Sciatic nerve (tissue), 2 donors: ENCODE measurements at regions not wholly inside any gene's neighbourhood (a gene's known extent, or its start where the extent isn't known, plus 50 kb on each side); places are given as distances from the start of the nearest gene placed in this dataset.
A peak's percentile ranks its signal among the peaks of the same experiment; 100 is the strongest.

Experiments used
- ATAC-seq: fragments of 200-7000 bp; cut with Tn5 transposase; one replicate; pipeline ENCODE4 v1.9.1; 2020; ENCODE audit warnings: mild to moderate bottlenecking, moderate library complexity
- DNase-seq: peaks from one replicate; pipeline ENCODE4 v3.0.0-alpha.2; 2020; ENCODE audit warnings: low spot score
- intact Hi-C: fragments of 100-400 bp; cut with DNase I; formaldehyde crosslinking; loops from one replicate; pipeline ENCODE4 v1.14.2; 2022
- donor health status: DM: no; HTN: no; CAD: no.
- donor health status: DM: no; HTN: no; CAD: no.

DNA sequence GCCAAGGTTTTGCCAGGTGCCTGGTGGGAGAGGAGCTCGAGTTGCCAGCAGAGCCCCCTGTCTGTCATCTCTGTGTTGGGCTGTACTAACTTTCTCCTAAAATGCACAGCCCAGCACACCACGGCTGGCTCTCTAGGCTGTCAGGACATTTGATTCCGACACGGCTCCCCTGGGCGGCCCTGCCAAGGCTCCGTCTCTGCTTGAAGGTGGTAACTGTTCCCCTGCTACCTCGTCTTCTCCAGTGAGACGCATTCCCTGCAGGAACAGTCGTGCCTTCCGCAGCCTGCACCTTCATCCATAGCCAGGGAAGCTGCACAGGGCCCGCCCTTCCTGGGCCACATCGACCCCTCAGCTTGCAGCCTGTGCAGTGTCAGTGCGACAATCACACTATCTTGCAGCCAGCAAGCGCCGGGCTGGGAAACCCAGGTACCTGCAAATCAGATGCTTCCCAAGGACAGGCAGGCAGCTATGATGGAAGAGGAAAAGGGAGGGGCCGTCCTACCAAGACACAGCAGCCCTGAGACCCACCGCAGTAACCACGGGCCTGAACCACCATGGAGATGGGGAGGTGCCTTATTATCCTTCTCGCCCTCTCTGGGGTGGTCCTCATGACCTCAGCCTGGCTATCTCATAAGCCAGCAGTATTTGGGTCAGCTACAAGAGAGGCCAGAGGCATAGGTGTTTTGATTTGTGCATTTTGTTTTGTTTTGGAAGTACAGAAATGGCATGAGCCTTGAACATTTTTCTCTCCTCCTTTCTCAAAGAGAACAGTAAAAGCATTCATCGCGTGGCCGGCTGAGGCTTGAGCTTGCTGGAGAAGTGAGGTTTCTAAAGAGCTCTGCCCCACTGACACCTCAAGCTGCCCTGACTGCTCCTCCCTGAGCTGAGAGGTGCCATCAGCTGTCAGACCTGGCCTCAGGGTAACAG, 361.7 kb upstream of the TNRC6C start:
- peak; percentile 35 for DNase-seq
- intact Hi-C loops: no loop called here
- peak; percentile 17 for ATAC-seq

DNA sequence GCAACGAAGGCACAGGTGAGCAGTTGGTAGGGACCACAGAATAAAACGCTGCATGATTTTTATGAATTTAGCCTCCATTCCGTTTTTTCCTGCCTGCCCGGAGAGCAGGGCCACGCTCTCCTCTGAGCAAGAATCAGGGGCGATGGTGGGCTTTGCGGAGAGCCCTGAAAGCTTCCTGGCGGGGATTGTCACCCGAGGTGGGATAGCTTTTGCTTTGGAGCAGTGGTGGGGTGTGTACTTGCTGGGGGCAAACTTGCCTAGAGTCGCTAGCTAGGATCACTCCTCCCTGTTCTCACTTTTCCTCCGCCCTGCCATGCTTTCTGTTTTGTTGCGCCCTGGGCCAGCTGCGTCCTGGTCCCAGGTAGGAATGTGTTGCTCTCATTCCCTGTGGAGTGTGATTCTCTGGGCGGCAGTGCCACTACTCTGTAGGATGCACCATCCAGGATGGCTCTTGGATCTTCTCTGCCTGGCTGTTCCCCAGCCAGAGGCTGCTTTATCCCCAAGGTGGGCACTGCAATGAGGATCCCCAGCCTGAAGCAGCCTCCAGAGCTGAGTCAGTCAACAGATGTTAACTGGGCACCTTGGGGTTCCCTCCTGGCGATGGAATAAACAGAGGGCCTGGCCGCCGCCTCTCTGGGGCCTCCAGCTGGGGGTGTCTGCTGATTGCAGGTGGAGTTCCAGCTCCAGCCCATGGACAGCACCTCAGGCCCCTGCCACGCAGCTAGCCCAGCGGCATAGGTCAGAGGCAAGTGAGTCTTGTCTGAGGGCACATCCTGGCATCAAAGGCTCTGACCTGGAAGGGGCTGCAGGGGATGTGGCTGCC, 360.9 kb upstream of the TNRC6C start:
- DNase-seq (peak; percentile 52), ATAC-seq (no peak)
- intact Hi-C loops: no loop called here

DNA sequence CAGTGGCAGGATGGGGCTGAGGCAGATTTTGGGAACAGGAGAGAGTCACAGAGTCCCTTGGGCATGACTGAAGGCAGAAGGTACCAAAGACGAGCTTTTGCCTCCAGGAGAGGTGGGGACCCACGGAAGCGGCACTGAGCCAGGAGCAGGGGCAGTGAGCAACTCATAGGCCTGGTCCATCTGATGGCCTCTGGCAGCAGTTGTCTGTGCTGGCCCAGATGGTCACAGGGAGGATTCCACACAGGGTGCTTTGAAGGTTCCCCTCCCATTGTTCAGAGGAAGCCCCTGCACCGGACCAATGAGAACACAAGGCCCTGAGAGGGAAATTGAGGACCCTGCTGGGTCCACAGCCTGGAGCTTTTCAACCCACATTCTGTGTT, 360.3 kb upstream of the TNRC6C start:
- ATAC-seq (no peak), DNase-seq (peak; percentile 49)
- intact Hi-C loops: no loop called here

DNA sequence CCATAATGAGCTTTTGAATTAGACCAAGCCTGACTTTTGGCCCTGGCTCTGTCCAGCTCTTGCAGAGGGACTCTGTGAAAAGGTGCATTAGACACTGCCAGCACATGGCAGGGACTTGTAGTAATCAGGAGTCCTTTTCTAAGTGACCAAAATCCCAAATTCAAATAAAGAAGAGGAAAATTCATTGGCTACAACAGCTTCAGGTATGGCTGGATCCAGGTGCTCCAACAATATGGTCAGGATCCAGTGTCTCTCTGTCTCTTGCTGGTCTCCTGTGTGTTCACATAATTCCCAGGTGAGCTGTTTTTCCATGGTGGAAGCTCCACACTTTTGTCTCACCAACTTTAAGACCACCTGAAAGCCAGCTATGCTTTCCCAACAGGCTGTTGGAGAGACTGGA, 358.8 kb upstream of the TNRC6C start:
- DNase-seq: no peak

DNA sequence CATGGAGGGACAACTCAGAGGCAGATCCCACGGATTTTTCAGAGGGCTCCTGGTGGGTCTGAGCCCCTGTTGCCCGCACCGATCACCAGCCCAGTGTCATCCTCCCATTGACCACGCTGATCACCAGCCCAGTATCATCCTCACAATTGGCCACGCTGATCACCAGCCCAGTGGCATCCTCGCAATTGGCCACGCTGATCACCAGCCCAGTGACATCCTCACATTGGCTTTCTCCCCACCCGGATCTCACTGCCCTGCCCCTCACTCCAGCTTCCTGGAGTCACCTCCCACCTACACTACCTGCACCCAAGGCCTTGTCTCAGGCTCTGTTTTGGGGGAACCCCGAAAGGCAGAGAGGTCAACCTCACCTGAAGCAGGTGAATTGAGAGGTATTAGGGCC, 358.2 kb upstream of the TNRC6C start:
- DNase-seq: peak; percentile 50
- intact Hi-C loops: no loop called here
- ATAC-seq: no peak

More for the DNA sequence above, 358.8 kb upstream of the TNRC6C start:
- ATAC-seq: no peak
- intact Hi-C loops: no loop called here

DNA sequence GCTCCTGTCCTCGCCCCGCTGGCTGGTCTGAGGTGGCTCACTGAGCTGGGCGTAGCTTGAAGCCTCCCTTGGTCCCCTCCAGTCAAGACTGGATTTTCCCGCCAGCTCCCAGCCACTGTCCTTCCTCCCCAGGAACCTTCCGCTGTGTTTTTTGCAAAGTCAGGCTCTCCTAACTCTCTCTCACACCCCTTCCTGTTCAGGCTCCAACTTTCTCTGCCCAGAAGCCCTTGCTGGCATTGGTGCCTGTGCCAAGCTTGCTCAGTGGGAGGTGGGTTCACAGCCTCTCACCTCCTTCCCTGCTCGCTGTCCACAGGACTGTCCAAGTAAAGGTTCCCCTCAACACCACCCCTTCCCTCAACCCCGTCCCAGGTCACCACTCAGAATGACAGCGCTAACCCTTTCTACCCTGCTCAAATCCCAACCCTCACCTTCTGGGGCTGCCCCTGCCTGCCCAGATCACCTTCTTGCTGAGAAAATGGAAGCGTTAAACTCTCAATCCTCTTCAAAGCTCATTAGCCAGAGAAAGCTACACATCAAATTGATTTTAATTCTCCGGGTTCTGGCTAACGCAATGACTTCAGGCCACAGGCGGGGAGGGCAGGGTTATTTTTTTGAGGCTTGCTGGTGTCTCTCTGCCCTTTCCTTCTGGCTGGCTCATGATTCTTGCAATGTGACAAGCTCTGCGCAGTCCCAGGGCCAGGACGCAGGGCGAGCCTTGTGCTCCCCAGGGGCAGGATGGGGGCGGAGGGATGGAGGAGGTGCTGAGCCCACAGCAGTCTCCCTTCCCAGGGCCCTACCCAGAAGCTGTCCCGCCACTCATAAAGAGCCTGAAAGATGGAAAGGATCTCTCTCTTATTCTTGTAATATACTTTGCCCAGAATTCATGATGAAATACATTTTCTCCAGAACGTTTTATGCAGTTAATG, 357.2 kb upstream of the TNRC6C start:
- ATAC-seq (peak; percentile 69), DNase-seq (peak; percentile 68)
- intact Hi-C loops: no loop called here

DNA sequence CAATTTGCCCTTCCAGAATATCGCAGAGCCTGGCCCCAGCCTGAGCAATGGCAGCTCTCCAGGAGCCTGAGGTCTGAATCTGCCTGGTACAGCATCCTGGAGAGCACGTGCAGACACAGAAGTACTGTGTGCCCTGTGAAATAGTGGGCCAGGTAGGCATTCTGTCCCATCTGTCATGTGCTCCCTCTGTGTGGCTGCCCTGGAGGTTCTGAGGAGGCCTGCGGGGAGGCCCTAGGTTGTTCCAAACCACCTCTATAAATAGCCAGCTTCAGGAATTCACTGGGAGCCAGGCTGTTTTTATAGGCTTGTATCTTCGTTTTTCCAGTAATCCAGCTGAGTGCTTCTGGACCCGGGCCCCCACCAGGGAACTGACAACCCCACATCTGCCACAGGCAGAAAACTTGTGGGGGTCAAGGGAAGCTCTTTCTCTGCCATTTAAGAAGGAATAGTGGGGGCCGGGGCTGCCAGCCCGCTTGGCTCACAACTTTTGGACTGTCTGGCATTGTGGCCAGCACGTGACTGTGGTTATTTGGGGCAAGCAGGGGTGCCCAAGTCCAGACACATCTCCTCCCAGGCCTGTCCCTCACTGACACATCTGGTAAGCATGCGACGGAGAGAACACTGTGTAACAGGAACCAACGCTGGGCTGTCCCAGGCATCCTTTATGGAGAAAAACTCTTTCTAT, 356.3 kb upstream of the TNRC6C start:
- ATAC-seq (peak; percentile 94), DNase-seq (peak; percentile 69)
- intact Hi-C loops: no loop called here

DNA sequence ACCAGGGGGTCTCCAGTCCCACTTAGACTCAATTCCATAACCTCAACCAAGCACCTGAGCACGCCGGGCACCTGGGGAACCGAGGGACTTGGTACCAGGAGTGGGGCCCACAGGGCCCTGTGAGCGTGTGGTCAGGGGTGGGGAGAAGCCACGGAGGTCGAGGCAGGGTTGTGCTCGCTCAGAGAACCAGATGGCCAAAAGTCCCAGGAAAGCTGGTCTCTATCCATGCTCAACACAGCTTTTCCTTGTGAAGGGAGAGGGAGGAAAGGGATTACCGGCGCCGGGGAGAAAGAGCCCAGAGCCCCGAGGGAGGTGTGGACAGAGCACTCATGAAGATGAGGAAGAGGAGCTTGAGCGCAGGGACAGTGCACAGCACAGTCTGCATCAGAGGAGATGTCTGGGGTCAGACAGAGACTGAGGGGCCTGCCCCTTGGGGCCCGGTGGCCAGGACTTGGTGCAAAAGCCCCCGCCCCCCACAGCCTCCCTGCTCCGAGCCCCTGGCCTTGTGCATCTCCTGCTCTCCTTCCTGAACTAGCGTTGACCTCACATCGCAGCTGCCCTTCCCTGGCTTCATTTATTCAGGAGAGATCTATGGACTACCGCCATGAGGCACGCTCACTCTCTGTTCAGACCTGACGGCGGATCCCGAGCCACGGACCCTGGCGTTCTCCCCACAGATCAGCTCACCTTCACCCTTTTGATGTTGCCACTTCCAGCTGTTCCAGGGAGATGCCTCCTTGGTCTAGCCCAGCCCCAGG, 355.4 kb upstream of the TNRC6C start:
- ATAC-seq (peak; percentile 36), DNase-seq (peak; percentile 59)
- intact Hi-C loops: no loop called here

DNA sequence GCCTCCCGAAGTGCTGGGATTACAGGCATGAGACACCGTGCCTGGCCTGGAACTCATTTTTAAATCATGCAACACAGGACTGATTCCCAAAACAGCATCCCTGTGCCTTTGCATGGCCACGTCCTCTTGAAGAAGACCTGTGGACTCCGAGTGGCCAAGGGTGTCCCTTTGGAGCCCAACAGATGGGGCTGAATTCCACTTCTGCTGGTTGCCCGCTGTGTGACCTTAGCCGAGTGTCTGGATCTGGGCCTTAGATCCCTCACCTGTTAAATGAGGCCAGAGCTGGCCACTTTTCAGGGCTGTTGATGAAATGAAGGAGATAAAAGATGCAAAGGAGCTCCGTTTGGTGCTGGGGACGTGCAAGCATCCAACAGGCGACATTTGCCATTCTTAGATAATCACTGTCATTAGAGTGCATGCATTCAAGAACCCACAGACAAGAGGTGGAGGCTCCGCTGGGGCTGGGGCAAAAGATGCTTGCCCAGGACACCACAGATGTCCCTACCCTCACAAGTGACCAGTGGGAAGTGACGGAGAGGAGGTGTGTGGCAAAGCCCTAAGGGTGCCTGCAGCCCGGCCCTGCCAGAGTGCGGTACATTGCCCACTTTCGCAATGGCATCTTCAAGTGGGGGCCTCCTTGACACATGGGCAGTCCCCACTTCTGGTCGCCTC, 354.1 kb upstream of the TNRC6C start:
- ATAC-seq (no peak), DNase-seq (peak; percentile 50)
- intact Hi-C loops: no loop called here

DNA sequence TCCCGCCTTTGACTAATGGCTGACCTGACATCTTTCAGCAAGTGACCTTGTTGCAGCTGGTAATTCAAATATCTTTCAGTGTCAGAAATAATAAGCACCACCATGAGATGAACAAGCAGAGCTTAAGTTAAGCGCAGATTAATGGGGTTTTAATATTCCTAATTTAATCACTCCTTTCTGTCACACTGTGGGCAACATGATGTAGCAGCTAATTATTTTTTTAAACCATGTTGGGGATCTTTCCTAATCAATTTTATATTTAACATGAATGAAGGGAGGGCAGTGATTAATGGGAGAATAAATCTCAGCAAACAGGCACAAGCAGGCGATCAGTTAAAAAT, 353.6 kb upstream of the TNRC6C start:
- no peak for ATAC-seq
- DNase-seq: no peak
- intact Hi-C loops: no loop called here

DNA sequence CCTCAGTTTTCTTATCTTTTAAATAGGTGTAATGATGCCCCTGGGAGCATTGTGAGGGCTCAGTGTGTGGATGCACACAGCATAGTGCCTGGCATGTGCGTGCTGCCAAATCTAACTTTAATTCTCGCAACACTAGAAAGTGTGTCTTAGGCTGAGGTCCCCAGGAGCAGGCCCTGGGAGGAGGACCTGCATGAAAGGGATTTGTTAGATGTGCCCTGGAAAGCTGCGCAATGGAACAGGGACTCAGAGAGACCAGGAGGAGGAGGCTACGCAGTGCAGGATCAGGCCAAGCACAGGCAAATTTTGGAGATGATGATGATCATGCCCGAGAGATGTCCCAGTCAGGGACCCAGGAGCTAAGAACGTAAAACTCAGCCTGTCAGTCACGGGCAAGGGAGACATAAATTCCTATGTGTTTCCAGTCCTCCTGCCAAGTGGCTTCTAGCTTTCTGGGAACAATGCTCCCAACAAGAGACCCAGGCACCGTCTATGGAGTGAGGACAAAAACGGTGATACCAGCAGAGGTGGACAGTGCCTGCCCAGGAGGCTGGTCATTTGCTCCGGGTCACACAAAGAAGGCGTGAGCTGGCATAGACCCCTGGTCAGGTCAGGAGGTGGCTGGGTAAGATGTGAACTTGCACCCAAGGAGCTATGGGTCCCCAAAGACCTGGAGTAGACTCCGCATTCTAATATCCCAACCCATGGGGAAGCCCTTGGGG, 352.2 kb upstream of the TNRC6C start:
- DNase-seq (no peak), ATAC-seq (no peak)

DNA sequence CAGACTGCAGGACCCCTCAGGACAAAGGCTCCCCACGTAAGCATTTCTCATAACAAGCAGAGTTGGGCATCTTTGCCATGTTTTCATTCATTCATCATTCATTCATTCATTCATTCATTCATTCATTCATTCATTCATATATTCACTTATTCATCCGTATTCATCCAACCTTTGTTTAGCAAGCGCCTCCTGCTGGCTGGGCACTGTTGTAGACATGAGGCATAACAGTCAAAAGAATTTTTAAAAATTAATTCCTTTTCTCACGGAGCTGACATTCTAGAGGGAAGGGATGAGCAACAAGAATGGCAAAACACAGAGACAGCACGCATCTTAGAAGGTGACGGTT, 351.7 kb upstream of the TNRC6C start:
- DNase-seq: no peak
- no peak for ATAC-seq
- intact Hi-C loops: no loop called here

More for the DNA sequence above, 352.2 kb upstream of the TNRC6C start:
- intact Hi-C loops: no loop called here

DNA sequence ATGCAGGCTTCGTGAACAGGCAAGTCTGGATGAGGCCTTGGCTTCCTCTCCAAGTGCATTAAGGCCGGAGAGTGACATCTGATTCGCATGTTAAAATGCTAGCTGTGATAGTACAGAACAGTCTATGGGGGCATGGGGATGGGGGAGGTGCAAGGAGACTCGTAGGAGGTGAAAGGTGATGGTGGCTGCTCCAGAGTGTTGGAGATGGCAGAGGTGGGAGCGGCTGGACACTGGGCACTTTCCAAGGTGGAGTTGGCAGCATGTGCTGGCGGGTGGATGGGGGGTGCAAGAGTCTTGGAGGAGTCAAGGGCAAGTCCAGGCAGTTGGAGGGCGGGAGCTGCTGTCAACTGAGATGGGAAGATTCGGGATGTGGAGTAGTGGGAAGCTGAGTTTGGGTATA, 350.9 kb upstream of the TNRC6C start:
- no peak for DNase-seq
- no peak for ATAC-seq
- intact Hi-C loops: no loop called here

DNA sequence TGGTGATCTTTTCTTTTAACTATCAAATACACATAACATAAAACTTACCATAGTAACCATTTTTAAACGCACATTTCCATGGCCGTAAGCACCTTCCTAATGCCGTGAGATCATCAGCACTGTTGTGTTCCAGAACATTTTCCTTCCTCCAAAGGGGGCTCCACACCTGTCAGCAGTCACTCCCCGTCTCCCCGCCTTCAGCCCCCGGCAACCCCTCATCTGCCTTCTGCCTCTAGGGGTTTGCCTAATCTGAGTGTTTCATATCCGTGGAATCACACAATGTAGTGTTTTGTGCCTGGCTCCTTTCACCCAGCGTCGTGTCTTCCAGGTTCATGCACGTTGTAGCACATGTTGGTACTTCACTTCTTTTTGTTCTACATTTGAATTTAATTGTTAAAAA, 350.1 kb upstream of the TNRC6C start:
- intact Hi-C loops: no loop called here
- DNase-seq: no peak

DNA sequence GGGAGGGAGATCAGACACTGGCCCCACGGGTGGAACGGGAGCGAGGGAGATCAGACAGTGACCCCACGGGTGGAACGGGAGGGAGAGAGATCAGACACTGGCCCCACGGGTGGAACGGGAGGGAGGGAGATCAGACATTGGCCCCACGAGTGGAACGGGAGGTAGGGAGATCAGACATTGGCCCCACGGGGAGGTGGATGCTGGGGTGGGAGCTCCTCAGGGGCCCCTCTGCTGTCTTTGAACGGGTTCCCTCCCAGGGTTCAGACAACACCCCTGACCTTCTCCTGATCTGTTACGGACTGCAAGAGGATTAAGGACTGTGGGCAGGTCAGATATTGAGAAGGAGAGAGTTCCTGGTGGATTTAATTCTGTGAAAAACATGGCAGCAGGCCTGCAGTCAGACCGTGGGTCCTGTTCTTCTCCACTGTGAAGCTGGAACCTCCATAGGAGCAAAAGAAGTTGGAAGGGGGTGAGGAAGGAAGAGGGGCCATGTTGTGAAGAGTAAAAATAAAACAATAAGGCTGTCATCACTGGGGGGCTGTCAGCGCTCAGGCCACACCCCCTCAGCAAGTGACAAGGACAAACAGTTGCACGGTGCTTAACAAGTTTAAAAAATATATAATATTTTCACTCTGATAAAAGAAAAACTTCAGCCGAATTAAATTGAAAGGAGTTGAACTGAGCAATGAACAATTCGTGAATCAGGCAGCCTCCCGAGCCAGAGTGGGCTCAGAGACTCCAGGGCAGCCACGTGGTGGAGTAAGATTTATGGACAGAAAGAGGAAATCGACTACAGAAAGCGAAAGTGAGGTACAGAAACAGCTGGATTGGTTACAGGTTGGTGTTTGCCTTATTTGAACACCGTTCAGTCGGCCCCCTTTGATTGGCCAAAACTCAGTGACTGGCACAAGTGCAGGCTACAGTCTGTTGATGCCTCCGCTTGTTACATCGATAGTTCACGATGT, 348.7 kb upstream of the TNRC6C start:
- DNase-seq: no peak
- intact Hi-C loops: no loop called here
- peak; percentile 66 for ATAC-seq

More for the DNA sequence above, 350.1 kb upstream of the TNRC6C start:
- no peak for ATAC-seq

DNA sequence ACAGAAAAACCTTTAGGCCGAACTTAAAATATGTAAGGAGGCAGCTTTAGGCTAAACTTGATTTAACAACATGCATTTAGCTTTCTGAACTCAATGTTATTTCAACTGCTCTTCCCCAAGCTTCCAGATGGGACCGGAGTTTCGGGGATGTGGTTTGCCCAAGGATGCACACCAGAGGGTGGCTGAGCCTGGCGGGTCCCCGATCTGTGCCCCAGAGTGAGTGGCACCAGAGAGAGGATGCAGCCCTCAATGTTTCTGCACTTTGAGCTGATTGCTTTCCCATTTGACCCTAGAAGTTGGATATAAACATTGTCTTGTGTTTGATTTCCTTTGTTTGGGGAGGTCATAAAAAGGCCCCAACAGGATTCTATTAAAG, 348.0 kb upstream of the TNRC6C start:
- intact Hi-C loops: no loop called here
- peak; percentile 17 for ATAC-seq
- no peak for DNase-seq
